Skeletal muscle satellite cell (primary cell): ENCODE measurements at regions not wholly inside any gene's neighbourhood (a gene's known extent, or its start where the extent isn't known, plus 50 kb on each side); places are given as distances from the start of the nearest gene placed in this dataset.

Experiments
- H3K27me3 ChIP-seq: 2 replicates; pipeline ENCODE4 v1.7.0; 2013; ENCODE audit warnings: low read length; ENCODE audit not compliant: control insufficient read depth, insufficient read depth
- H3K36me3 ChIP-seq: 2 replicates; pipeline ENCODE4 v1.7.0; 2013; ENCODE audit warnings: mild to moderate bottlenecking, control low read depth, low read length; ENCODE audit not compliant: insufficient read depth
- H3K4me1 ChIP-seq: 2 replicates; pipeline ENCODE4 v1.7.0; 2013; ENCODE audit warnings: low read length; ENCODE audit not compliant: control insufficient read depth, insufficient read depth
- H3K4me2 ChIP-seq: 2 replicates; pipeline ENCODE4 v1.7.0; 2013; ENCODE audit warnings: mild to moderate bottlenecking, low read length
- H3K4me3 ChIP-seq: 2 replicates; pipeline ENCODE4 v1.7.0; 2013; ENCODE audit warnings: low read length
- H3K9ac ChIP-seq: 2 replicates; pipeline ENCODE4 v1.7.0; 2013; ENCODE audit warnings: mild to moderate bottlenecking, low read depth, low read length, moderate library complexity
- H3K9me3 ChIP-seq: replicated peaks from 2 replicates; pipeline ENCODE4 v1.7.0; 2013; ENCODE audit warnings: mild to moderate bottlenecking, control low read depth, low read length

DNA sequence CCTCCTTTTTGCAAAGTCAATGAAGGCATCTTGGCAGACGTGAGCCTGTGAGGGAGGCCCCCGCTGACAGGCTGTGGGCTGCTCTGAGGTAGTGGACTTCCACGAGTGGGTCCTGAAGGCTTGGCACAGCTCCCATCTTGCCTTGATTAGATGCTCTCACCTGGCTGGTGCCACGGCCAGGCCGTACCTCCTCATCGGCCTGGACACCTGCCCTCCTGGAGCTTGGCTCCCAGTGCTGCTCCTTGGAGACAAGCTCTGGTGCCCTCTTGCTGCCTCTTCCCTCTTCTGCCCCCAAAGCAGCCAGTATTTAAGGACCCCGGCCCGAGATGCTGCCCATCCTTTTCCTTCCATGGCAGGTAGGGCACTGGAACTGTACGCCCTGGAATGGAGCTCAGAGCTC, 93.5 kb downstream of the ERMARD start:
- no peak overlapping the region for H3K4me2 ChIP-seq
- no peak overlapping the region for H3K4me3 ChIP-seq
- no peak overlapping the region for H3K9ac ChIP-seq
- no peaks in the 10 kb centered on the region for H3K4me1 ChIP-seq
- H3K27me3 ChIP-seq, result no peaks in the 10 kb centered on the region
- no peaks in the 10 kb centered on the region for H3K9me3 ChIP-seq
- no peaks in the 10 kb centered on the region for H3K36me3 ChIP-seq

GRCh38 chr6:169843991-169844390, 92.6 kb downstream of the ERMARD start:
- H3K4me1 ChIP-seq, result no peaks in the 10 kb centered on the region

GRCh38 chr6:169843110-169843509, 91.7 kb downstream of the ERMARD start:
- no peaks in the 10 kb centered on the region for H3K27me3 ChIP-seq
- no peak overlapping the region for H3K4me3 ChIP-seq
- H3K36me3 ChIP-seq, result no peaks in the 10 kb centered on the region
- no peaks in the 10 kb centered on the region for H3K9me3 ChIP-seq
- no peak overlapping the region for H3K9ac ChIP-seq
- H3K4me2 ChIP-seq, result no peak overlapping the region
- no peaks in the 10 kb centered on the region for H3K4me1 ChIP-seq

More at GRCh38 chr6:169843991-169844390, 92.6 kb downstream of the ERMARD start:
- Histone ChIP-seq H3K36me3 (no peaks in the 10 kb centered on the region), H3K27me3 (no peaks in the 10 kb centered on the region), H3K4me2 (no peak overlapping the region), H3K4me3 (no peak overlapping the region), H3K9me3 (no peaks in the 10 kb centered on the region), H3K9ac (no peak overlapping the region)

GRCh38 chr6:169841907-169842606, 90.6 kb downstream of the ERMARD start:
- Histone ChIP-seq H3K36me3 (no peaks in the 10 kb centered on the region), H3K4me1 (no peaks in the 10 kb centered on the region), H3K4me3 (no peak overlapping the region), H3K9ac (no peak overlapping the region), H3K9me3 (no peaks in the 10 kb centered on the region), H3K4me2 (no peak overlapping the region), H3K27me3 (no peaks in the 10 kb centered on the region)

GRCh38 chr6:169841251-169841650, 89.8 kb downstream of the ERMARD start:
- H3K9ac ChIP-seq, result no peak overlapping the region
- no peak overlapping the region for H3K4me3 ChIP-seq

GRCh38 chr6:169839898-169840631, 88.6 kb downstream of the ERMARD start:
- no peak overlapping the region for H3K4me3 ChIP-seq
- no peaks in the 10 kb centered on the region for H3K27me3 ChIP-seq
- H3K9me3 ChIP-seq, result no peaks in the 10 kb centered on the region

More at GRCh38 chr6:169841251-169841650, 89.8 kb downstream of the ERMARD start:
- Histone ChIP-seq H3K9me3 (no peaks in the 10 kb centered on the region), H3K4me1 (no peaks in the 10 kb centered on the region), H3K36me3 (no peaks in the 10 kb centered on the region), H3K4me2 (no peak overlapping the region), H3K27me3 (no peaks in the 10 kb centered on the region)

GRCh38 chr6:169839493-169839892, 88.1 kb downstream of the ERMARD start:
- H3K36me3 ChIP-seq, result no peaks in the 10 kb centered on the region
- H3K4me1 ChIP-seq, result no peaks in the 10 kb centered on the region
- H3K4me3 ChIP-seq, result no peak overlapping the region
- no peak overlapping the region for H3K4me2 ChIP-seq
- H3K27me3 ChIP-seq, result no peaks in the 10 kb centered on the region
- no peak overlapping the region for H3K9ac ChIP-seq
- H3K9me3 ChIP-seq, result no peaks in the 10 kb centered on the region

More at GRCh38 chr6:169839898-169840631, 88.6 kb downstream of the ERMARD start:
- Histone ChIP-seq H3K4me2 (no peak overlapping the region), H3K9ac (no peak overlapping the region), H3K36me3 (no peaks in the 10 kb centered on the region), H3K4me1 (no peaks in the 10 kb centered on the region)

- H3K4me2 ChIP-seq, result no peak overlapping the region
- H3K9ac ChIP-seq, result no peak overlapping the region
- no peak overlapping the region for H3K4me3 ChIP-seq
- H3K4me1 ChIP-seq, result no peaks in the 10 kb centered on the region
- H3K9me3 ChIP-seq, result no peaks in the 10 kb centered on the region
- no peaks in the 10 kb centered on the region for H3K27me3 ChIP-seq
- no peaks in the 10 kb centered on the region for H3K36me3 ChIP-seq
These were observed 87.6 kb downstream of the ERMARD start for GRCh38 chr6:169839029-169839481.

DNA sequence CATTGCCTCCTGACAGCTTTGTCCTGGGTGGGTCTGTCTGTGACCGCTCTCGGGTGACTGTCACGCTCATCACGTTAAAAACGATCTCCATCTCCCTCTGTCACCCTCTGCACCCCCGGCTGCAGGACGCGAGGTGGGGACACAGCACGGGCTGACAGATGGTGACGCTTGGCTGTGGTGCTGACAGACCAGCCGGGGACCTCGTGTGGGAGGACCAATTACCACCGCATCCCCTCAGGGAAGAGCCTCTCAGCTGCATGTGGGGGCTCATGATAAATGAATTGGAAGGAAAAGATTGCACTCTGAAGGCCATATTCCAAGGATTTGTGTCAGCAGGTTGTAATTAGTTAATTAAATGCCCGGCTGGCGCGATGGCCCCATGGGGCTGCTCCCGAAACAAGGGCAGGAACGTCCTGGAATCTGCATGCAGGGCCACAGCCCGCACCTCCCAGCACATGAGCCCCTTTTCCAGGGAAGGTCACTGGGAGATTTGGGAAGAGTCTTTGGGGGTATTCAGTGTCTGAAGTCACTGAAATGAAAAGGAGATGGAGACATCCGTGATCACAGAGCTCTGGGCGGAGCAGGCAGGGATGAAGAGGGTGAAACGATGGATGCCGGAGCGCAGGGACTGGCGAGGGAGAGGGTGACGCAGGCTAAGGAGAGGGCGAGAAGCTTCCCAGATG, 87.1 kb downstream of the ERMARD start:
- no peak overlapping the region for H3K4me3 ChIP-seq
- no peak overlapping the region for H3K4me2 ChIP-seq

DNA sequence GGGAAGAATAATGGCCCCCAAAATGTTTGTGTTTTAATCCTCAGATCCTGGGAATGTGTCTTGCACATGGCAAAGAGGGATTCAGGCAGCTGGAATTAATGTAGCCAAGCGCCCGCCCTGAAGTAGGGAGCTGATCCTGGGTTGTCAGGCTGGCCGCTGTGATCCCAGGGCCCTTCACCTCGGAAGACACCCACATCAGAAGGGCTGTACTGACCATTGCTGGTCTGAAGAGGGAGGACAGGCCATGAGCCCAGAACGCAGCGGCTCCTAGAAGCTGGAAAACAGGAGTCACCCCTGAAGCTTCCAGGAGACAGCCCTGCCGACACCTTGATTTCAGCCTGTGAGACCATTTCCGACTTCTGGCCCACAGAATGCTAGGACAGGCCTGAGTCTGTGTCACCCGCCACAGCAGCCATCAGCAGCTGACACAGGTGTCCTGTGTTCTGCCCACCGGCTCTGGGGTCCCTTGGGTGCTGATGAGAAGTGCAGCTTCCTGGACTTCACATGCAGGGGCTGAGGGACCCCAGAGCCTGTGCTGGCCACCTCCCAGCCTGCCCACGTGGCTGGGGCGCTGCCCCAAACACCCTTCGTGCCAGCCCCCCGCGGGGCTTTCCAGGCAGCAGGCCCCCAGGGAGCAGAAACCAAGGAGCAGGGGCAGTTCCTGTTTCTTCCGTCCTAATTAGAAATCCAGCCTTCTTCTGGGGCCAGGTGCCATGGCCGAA, 86.3 kb downstream of the ERMARD start:
- Histone ChIP-seq H3K27me3 (no peaks in the 10 kb centered on the region), H3K36me3 (no peaks in the 10 kb centered on the region), H3K4me2 (no peak overlapping the region), H3K4me1 (no peaks in the 10 kb centered on the region), H3K9ac (no peak overlapping the region), H3K9me3 (no peaks in the 10 kb centered on the region), H3K4me3 (no peak overlapping the region)

More for the DNA sequence above, 87.1 kb downstream of the ERMARD start:
- Histone ChIP-seq H3K4me1 (no peaks in the 10 kb centered on the region), H3K27me3 (no peaks in the 10 kb centered on the region), H3K9ac (no peak overlapping the region), H3K36me3 (no peaks in the 10 kb centered on the region), H3K9me3 (no peaks in the 10 kb centered on the region)

DNA sequence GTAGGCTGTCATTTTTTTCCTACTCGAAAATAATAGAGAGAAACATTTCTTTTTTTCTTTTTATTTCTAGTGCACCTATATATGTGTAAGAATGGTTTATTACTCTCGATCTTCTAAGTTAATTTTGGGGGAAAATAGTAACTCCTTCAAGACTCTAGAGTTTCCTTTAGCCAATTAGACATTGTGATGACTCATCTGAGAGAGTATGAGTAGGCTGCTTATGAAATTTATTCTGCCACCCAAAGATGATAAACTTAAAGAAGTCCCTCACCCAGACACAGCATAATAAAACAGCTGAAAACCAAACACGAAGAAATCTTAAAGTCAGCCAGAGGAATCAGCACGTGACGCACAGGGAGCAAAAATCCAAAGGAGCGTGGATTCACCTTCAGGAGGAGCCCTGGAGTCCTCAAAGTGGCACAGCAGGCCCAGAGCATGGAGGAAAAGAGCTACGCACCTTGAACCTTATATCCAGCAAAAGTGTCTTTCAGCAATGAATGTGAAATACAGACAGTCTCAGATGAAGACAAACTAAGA, 81.9 kb downstream of the ERMARD start:
- no peaks in the 10 kb centered on the region for H3K4me1 ChIP-seq
- no peak overlapping the region for H3K4me2 ChIP-seq
- no peaks in the 10 kb centered on the region for H3K36me3 ChIP-seq
- no peaks in the 10 kb centered on the region for H3K9me3 ChIP-seq
- H3K9ac ChIP-seq, result no peak overlapping the region
- H3K4me3 ChIP-seq, result no peak overlapping the region
- H3K27me3 ChIP-seq, result no peaks in the 10 kb centered on the region
